IMR-90 (cell line): ENCODE measurements at regions not wholly inside any gene's neighbourhood (a gene's known extent, or its start where the extent isn't known, plus 50 kb on each side); places are given as distances from the start of the nearest gene placed in this dataset.
"Not testable (repeated sequence)": the region's sequence is repeated elsewhere in the genome, so short reads cannot be mapped to it uniquely, and the experiment has no call there.

Experiments used
- ATAC-seq: fragments of 200-7000 bp; cut with Tn5 transposase; 2 replicates; pipeline ENCODE4 v1.9.1; 2020; ENCODE audit warnings: low read depth, mild to moderate bottlenecking, moderate library complexity
- BruUV-seq: library from RNA; stranded (reverse); fragments of 400-500 nt; replicated peaks from 2 replicates; lab custom pipeline; 2021; lab: Mats Ljungman, UMichigan
- CTCF ChIA-PET: fragments of 300-600 bp; formaldehyde crosslinking; extraction: SDS; loops from one replicate; lab custom pipeline; 2021; ENCODE audit warnings: antibody characterized with exemption; lab: Yijun Ruan, JAX
- POLR2A ChIA-PET: fragments of 300-600 bp; sonication (Branson Sonifier 250); formaldehyde crosslinking; loops from one replicate; lab custom pipeline; 2022; ENCODE audit warnings: antibody characterized with exemption; ENCODE audit not compliant: unreplicated experiment; lab: Charles Lee
- DNase-seq: peaks from one replicate; pipeline ENCODE4 v3.0.0; 2013
- H2AFZ ChIP-seq: replicated peaks from 2 replicates; pipeline ENCODE3; 2013; ENCODE audit warnings: low read length, mild to moderate bottlenecking; ENCODE audit not compliant: poor library complexity
- H2AK5ac ChIP-seq: 2 replicates; pipeline ENCODE4 v1.6.1; 2013; ENCODE audit warnings: low read depth, low read length, inconsistent platforms
- H2AK9ac ChIP-seq: replicated peaks from 2 replicates; pipeline ENCODE3; 2013; ENCODE audit warnings: mild to moderate bottlenecking, low read depth, low read length, moderate library complexity; ENCODE audit not compliant: poor library complexity
- H2BK120ac ChIP-seq: 2 replicates; pipeline ENCODE4 v1.6.1; 2013; ENCODE audit warnings: low read depth, low read length, inconsistent platforms
- H2BK15ac ChIP-seq: 3 replicates; pipeline ENCODE4 v1.6.1; 2013; ENCODE audit warnings: low read depth, low read length, inconsistent platforms
- H2BK20ac ChIP-seq: 2 replicates; pipeline ENCODE4 v1.6.1; 2013; ENCODE audit warnings: low read depth, mild to moderate bottlenecking, inconsistent platforms, low read length, moderate library complexity
- H2BK5ac ChIP-seq: 2 replicates; pipeline ENCODE4 v1.6.1; 2013; ENCODE audit warnings: mild to moderate bottlenecking, low read depth, low read length, inconsistent platforms; ENCODE audit not compliant: poor library complexity, severe bottlenecking
- H3K14ac ChIP-seq: replicated peaks from 2 replicates; pipeline ENCODE4 v1.6.1; 2013; ENCODE audit warnings: low read depth, low read length, inconsistent platforms
- H3K18ac ChIP-seq: 2 replicates; pipeline ENCODE4 v1.6.1; 2013; ENCODE audit warnings: low read depth, low read length, control low read depth
- H3K23ac ChIP-seq: 2 replicates; pipeline ENCODE4 v1.6.1; 2013; ENCODE audit warnings: low read depth, low read length, inconsistent platforms
- H3K27ac ChIP-seq: 2 replicates; pipeline ENCODE4 v1.5.1; 2013; ENCODE audit warnings: mild to moderate bottlenecking, control low read depth, low read length; ENCODE audit not compliant: insufficient read depth
- H3K27me3 ChIP-seq: 2 replicates; pipeline ENCODE4 v1.6.1; 2013; ENCODE audit warnings: low read length; ENCODE audit not compliant: control insufficient read depth, insufficient read depth
- H3K36me3 ChIP-seq: 2 replicates; pipeline ENCODE4 v1.6.1; 2013; ENCODE audit warnings: low read length, mixed read lengths; ENCODE audit not compliant: control insufficient read depth, insufficient read depth
- H3K4ac ChIP-seq: 2 replicates; pipeline ENCODE4 v1.6.1; 2013; ENCODE audit warnings: low read depth, low read length, inconsistent platforms
- H3K4me1 ChIP-seq: 2 replicates; pipeline ENCODE4 v1.6.1; 2013; ENCODE audit warnings: low read length, mixed read lengths; ENCODE audit not compliant: control insufficient read depth, insufficient read depth
- H3K4me2 ChIP-seq: 2 replicates; pipeline ENCODE4 v1.6.1; 2013; ENCODE audit warnings: low read depth, mild to moderate bottlenecking, control low read depth, low read length, moderate library complexity
- H3K4me3 ChIP-seq: 2 replicates; pipeline ENCODE4 v1.5.1; 2013; ENCODE audit warnings: low read depth, mild to moderate bottlenecking, control low read depth, low read length, moderate library complexity; ENCODE audit not compliant: insufficient read depth
- H3K56ac ChIP-seq: 2 replicates; pipeline ENCODE4 v1.6.1; 2013; ENCODE audit warnings: low read length, inconsistent platforms; ENCODE audit not compliant: insufficient read depth; ENCODE audit errors: extremely low read depth
- H3K79me1 ChIP-seq, 2 experiments: 2 replicates each; pipeline ENCODE4 v1.6.1; 2013; ENCODE audit warnings: low read length in 2 of 2, inconsistent platforms in 1 of 2, low read depth in 1 of 2
- H3K9ac ChIP-seq: 2 replicates; pipeline ENCODE4 v1.6.1; 2013; ENCODE audit warnings: low read depth, low read length, control low read depth
- H3K9me1 ChIP-seq: 2 replicates; pipeline ENCODE4 v1.6.1; 2013; ENCODE audit warnings: low read length, inconsistent platforms; ENCODE audit not compliant: insufficient read depth
- H3K9me3 ChIP-seq: 2 replicates; pipeline ENCODE4 v1.6.1; 2013; ENCODE audit warnings: low read length; ENCODE audit not compliant: control insufficient read depth, insufficient read depth
- H4K20me1 ChIP-seq: 2 replicates; pipeline ENCODE4 v1.6.1; 2013; ENCODE audit warnings: low read length, inconsistent platforms; ENCODE audit not compliant: insufficient read depth
- H4K5ac ChIP-seq: 2 replicates; pipeline ENCODE4 v1.6.1; 2013; ENCODE audit warnings: mild to moderate bottlenecking, low read depth, low read length, control low read depth
- H4K8ac ChIP-seq, 2 experiments: 2 replicates each; pipeline ENCODE4 v1.6.1; 2013; ENCODE audit warnings: low read depth in 2 of 2, low read length in 2 of 2, control low read depth in 1 of 2, inconsistent platforms in 1 of 2
- H4K91ac ChIP-seq: 2 replicates; pipeline ENCODE4 v1.6.1; 2013; ENCODE audit warnings: low read depth, low read length, inconsistent platforms; ENCODE audit not compliant: insufficient read depth
- CEBPB ChIP-seq: IDR thresholded peaks from 2 replicates; pipeline ENCODE4 v1.6.1; 2012; ENCODE audit warnings: low read depth, low read length, improper control_type of control experiment
- CHD1 ChIP-seq: IDR thresholded peaks from 2 replicates; pipeline ENCODE4 v1.6.1; 2012; ENCODE audit warnings: low read depth, low read length, improper control_type of control experiment
- FOS ChIP-seq: fragments of 150-350 bp; IDR thresholded peaks from 2 replicates; pipeline ENCODE4 v1.6.1; 2016; ENCODE audit warnings: low read depth, low read length
- MXI1 ChIP-seq: IDR thresholded peaks from 2 replicates; pipeline ENCODE4 v1.6.1; 2012; ENCODE audit warnings: low read depth, mild to moderate bottlenecking, low read length, moderate library complexity, borderline replicate concordance
- NFE2L2 ChIP-seq: fragments of 150-350 bp; IDR thresholded peaks from 2 replicates; pipeline ENCODE4 v1.6.1; 2016; ENCODE audit warnings: low read depth, mild to moderate bottlenecking, low read length
- POLR2A ChIP-seq: IDR thresholded peaks from 2 replicates; pipeline ENCODE4 v1.6.1; 2012; ENCODE audit warnings: mild to moderate bottlenecking, low read depth, low read length
- RAD21 ChIP-seq: IDR thresholded peaks from 2 replicates; pipeline ENCODE4 v1.6.1; 2012; ENCODE audit warnings: low read length, improper control_type of control experiment
- RCOR1 ChIP-seq: IDR thresholded peaks from 2 replicates; pipeline ENCODE4 v1.6.1; 2012; ENCODE audit warnings: mild to moderate bottlenecking, low read length, improper control_type of control experiment; ENCODE audit not compliant: insufficient replicate concordance
- RFX5 ChIP-seq: IDR thresholded peaks from 2 replicates; pipeline ENCODE4 v1.8.0; 2012; ENCODE audit warnings: low read depth, mild to moderate bottlenecking, low read length, moderate library complexity
- SMC3 ChIP-seq: fragments of 150-350 bp; IDR thresholded peaks from 2 replicates; pipeline ENCODE4 v1.6.1; 2016; ENCODE audit warnings: low read depth, mild to moderate bottlenecking, antibody characterized with exemption, low read length, moderate library complexity
- WGBS, 2 experiments: methylation state at CpG; one replicate each; pipeline versions ENCODE4 v1.1.5 to v1.1.7; 2013; ENCODE audit warnings: missing lambda C conversion rate in 2 of 2; ENCODE audit not compliant: insufficient read length in 1 of 2; ENCODE audit errors: extremely low coverage in 2 of 2; 5-methylcytosine and 5-hydroxymethylcytosine counted together
- dilution Hi-C: fragments of 300-500 bp; cut with HindIII; formaldehyde crosslinking; loops from one replicate; pipeline ENCODE4 v1.14.3; 2018; ENCODE audit warnings: low sequenced_read_pairs; ENCODE audit not compliant: unreplicated experiment
- in situ Hi-C: fragments of 300-500 bp; cut with MboI; formaldehyde crosslinking; loops from 3 replicates; pipeline ENCODE4 v1.14.3; 2019; ENCODE audit warnings: low sequenced_read_pairs, inconsistent platforms, mixed read lengths
- intact Hi-C: fragments of 100-400 bp; cut with micrococcal nuclease; formaldehyde crosslinking; loops from 2 replicates; pipeline ENCODE4 v1.10.0; 2022

DNA sequence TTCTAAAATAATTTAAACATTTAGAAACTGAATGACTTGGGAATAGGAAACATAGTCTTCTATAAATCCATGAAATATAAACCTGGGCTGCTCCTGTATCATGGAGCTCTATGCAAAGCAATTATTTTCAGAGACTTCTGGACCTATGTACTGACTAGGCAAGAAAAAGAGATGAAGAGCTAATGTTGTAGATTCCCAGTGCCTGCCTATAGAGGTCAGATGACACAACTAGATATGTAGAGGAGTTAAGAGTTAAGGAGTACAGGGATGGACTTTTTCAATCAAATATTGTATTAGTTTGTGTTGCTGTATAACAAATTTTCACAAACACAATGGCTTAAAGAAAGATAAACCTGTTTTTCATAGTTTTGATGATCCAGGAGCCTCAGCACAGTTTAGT lies 1434.5 kb downstream of the KCNT2 start:
- DNase-seq (no peak), ATAC-seq (no peak)
- Histone ChIP-seq H3K9me1 (no peaks in the 10 kb centered on the region), H3K4me2 (no peak overlapping the region), H4K20me1 (no peaks in the 10 kb centered on the region), H2AK5ac (no peak overlapping the region), H3K56ac (no peak overlapping the region), H3K18ac (no peak overlapping the region), H3K4me3 (no peak overlapping the region), H2BK20ac (no peak overlapping the region), H3K36me3 (no peaks in the 10 kb centered on the region), H2BK15ac (no peak overlapping the region), H4K8ac (no peak overlapping the region), H3K23ac (no peak overlapping the region), H3K14ac (no peak overlapping the region), H3K9ac (no peak overlapping the region), H4K91ac (no peak overlapping the region), H3K79me1 (no peaks in the 10 kb centered on the region), H3K27ac (no peak overlapping the region), H4K5ac (no peak overlapping the region), H3K27me3 (no peaks in the 10 kb centered on the region), H3K4ac (no peak overlapping the region), H2AK9ac (no peak overlapping the region), H2AFZ (no peak overlapping the region), H3K9me3 (no peaks in the 10 kb centered on the region), H2BK5ac (no peak overlapping the region), H2BK120ac (no peak overlapping the region), H3K4me1 (no peaks in the 10 kb centered on the region)
- CTCF ChIA-PET = interaction anchor here (0.5 to 1.1 kb wide), 2 partner anchors 13 to 907 kb away, joined by 3 read pairs; no protein-coding TSS in a partner anchor
- intact Hi-C loops (no loop called here), in situ Hi-C loops (no loop called here), dilution Hi-C loops (no loop called here)
- no TSS peak for BruUV-seq
- no peak for TF ChIP-seq FOS
- TF ChIP-seq NFE2L2 = no peak
- no peak for TF ChIP-seq RCOR1
- no peak for TF ChIP-seq RAD21
- no peak for TF ChIP-seq MXI1
- TF ChIP-seq RFX5 = no peak
- TF ChIP-seq CHD1 = no peak
- TF ChIP-seq SMC3 = no peak
- TF ChIP-seq CEBPB = no peak
- TF ChIP-seq POLR2A = no peak
- POLR2A ChIA-PET = no interaction called here

DNA sequence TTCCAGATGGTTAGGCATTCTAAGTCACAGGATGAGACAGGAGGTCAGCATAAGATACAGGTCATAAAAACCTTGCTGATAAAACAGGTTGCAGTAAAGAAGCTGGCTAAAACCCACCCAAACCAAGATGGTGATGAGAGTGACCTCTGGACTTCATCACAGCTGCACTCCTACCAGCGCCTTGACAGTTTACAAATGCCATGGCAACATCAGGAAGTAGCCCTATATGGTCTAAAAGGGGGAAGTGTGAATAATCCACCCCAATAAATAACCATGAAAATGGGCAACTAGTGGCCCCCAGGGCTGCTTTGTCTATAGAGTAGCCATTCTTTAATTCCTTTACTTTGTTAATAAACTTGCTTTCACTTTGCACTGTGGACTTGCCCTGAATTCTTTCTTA lies 1448.4 kb downstream of the KCNT2 start:
- H3K23ac ChIP-seq, H4K91ac ChIP-seq, H3K27me3 ChIP-seq, DNase-seq, H2AK9ac ChIP-seq, H3K14ac ChIP-seq, ATAC-seq, H2AFZ ChIP-seq, intact Hi-C loops, H3K27ac ChIP-seq, H3K4ac ChIP-seq, BruUV-seq, H4K20me1 ChIP-seq, in situ Hi-C loops, H3K4me3 ChIP-seq, H3K9me1 ChIP-seq, H3K18ac ChIP-seq, dilution Hi-C loops, H3K36me3 ChIP-seq, H2AK5ac ChIP-seq, POLR2A ChIA-PET, H3K4me1 ChIP-seq, H3K9ac ChIP-seq, H3K56ac ChIP-seq, H4K5ac ChIP-seq, H2BK15ac ChIP-seq, H2BK20ac ChIP-seq, H2BK5ac ChIP-seq, H4K8ac ChIP-seq, H2BK120ac ChIP-seq, H3K4me2 ChIP-seq, H3K79me1 ChIP-seq, H3K9me3 ChIP-seq: not testable (repeated sequence)
- CTCF ChIA-PET = interaction anchor here (1.0 kb wide), 1 partner anchor 11 kb away, joined by 3 read pairs; no protein-coding TSS in a partner anchor
- no CpG with 5 or more reads among the region's 1 CpG for WGBS, 2 experiments
